H54 (cell line): ENCODE measurements at regions not wholly inside any gene's neighbourhood (a gene's known extent, or its start where the extent isn't known, plus 50 kb on each side); places are given as distances from the start of the nearest gene placed in this dataset.
"Not testable (repeated sequence)": the region's sequence is repeated elsewhere in the genome, so short reads cannot be mapped to it uniquely, and the experiment has no call there.

Source experiments
- DNase-seq: peaks from one replicate; pipeline ENCODE4 v3.0.0; 2011; ENCODE audit warnings: low spot score, mixed read lengths; ENCODE audit not compliant: insufficient read length
- FAIRE-seq: peaks from 3 replicates; lab custom pipeline; 2011; peaks lifted over from hg19 to GRCh38; lab: Jason Lieb, UNC
- POLR2A ChIP-seq: IDR thresholded peaks from 2 replicates; pipeline ENCODE4 v1.6.1; 2011; ENCODE audit warnings: low read depth, mild to moderate bottlenecking, low read length

DNA sequence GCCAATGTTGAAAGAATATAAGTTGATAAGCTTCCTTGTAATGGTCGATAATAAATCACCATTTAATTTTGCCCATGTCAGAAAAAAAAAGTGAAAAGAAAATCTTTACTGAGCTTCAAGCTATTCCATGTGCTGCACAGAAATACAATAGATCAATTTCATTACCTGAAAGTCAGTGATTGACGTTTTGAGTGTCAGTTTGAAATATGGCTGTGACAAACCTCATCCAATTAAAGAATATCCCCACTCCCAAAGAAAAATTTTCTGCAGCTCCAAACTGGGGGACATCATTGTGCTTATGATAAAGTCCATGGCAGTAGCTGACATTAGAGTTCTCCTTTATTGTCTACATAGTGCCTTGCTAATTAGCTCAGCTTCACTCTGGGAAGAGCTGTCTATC lies 184.8 kb upstream of the RPRM start:
- TF ChIP-seq POLR2A: no peak
- FAIRE-seq (no peak), DNase-seq (no peak)

DNA sequence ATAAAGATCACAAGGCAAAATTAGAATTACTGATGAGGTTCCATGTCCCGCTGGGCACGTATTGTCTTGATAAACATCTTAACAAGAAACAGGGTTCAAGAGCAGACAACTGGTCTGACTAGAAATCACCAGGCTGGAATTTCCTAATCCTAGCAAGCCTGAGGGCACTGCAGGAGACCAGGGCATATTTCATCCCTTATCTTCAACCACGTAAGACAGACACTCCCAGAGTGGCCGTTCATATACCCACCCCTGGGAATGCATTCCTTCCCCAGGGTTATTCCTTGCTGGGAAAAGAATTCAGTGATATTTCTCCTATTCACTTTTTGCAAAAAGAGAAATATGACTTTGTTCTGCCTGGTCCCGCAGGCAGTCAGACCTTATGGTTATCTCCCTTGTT lies 185.4 kb upstream of the RPRM start:
- DNase-seq, FAIRE-seq: not testable (repeated sequence)

DNA sequence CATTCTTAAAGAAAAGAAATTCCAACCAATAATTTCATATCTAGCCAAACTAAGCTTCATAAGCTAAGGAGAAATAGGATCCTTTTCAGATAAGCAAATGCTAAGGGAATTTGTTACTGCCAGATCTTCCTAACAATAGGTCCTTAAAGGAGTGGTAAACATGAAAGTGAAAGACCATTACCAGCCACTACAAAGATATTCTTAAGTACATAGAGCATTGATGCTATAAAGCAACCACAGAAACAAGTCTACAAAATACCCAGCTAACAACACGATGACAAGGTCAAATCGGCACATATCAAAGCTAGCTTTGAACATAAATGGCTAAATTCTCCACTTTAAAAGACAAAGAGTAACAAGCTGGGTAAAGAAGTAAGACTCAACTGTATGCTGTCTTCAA lies 188.9 kb upstream of the RPRM start:
- FAIRE-seq (no peak), DNase-seq (no peak)
- TF ChIP-seq POLR2A: no peak

DNA sequence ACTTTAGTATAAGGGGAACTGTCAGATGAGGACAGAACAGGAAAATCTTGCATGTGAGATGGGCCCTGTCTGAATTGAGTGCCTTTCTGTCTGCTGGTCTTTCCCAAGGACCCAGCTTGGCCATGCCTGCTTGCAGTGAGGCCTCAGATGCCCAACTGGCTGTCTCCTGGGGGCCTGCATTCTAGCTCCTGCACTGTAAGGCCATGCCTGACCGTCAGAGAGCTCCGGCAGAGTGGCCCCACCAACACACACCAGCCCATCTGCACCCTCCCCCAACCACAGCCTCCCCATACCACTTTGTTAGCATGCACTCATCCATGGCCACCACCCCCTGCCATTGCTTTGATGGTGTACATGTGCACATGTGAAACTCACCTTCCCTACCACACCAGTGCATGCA lies 190.4 kb upstream of the RPRM start:
- DNase-seq: no peak
- no peak for TF ChIP-seq POLR2A
- FAIRE-seq: no peak

DNA sequence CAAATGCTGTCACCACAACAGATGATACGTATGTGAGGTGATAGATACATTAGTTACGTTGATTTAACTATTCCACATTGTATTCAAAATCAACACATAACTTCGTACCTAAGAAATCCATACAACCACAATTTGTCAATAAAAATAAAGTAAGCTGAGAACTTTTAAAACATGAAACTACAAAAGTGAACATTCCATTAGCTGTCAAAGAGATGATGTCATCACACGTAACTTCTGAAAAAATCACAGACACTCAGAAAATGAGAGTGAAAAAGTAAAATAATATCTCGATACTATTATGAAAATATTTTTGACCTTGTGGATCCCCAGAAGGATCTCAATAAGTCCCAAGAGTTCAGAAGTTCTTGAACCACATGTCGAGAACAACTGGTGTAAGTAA lies 161.6 kb upstream of the GALNT13 start:
- DNase-seq: no peak
- no peak for TF ChIP-seq POLR2A
- FAIRE-seq: no peak

DNA sequence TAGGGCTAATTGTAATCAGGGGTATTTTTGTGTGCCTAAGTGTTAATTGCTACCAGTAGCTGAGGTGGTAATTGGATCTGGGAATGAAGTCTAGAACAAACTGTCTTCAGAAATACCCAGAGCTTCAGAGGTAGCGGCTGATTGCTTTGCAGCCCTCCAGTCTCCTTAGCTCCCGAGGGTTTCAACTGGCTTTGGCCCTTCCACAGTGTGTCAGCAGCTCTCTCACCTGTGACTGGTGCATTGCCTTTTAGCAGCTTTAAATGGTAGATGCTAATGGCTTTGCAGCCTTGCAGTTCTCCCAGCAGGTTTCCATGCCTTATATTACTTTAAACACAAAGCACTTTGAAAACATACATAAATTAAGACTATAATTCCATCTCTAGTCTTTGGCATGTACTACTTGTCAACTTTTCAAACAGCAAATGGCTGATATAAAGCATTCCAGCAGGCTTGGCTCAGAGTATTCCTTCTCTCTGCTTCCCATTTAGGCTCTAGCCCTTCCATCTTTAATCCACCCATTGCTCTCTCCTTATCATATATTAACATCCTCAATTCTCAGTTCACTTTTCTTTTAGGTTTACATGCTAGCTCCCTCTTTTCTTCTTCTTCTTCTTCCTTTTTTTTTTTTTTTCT lies 156.4 kb upstream of the GALNT13 start:
- DNase-seq (no peak), FAIRE-seq (no peak)
- TF ChIP-seq POLR2A: no peak

DNA sequence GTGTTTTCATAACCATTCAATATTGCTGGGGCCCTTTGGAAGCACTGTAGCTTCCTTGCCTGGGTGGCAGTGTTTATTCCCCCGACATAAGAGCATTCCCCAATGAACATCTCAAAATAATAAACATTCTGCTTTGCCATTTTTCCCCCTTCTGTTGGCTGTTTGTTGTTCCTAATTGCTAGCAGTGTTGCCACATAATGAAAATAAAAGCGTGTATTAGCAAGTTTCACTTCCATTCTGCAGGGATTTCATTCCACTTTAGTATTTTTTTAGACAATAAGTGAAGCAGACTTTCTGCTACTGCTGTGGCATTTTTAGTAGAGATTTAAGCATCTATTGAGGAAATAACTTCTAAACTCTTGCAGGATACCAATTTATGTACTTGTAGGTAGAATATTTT lies 154.7 kb upstream of the GALNT13 start:
- no peak for DNase-seq
- no peak for TF ChIP-seq POLR2A
- no peak for FAIRE-seq

DNA sequence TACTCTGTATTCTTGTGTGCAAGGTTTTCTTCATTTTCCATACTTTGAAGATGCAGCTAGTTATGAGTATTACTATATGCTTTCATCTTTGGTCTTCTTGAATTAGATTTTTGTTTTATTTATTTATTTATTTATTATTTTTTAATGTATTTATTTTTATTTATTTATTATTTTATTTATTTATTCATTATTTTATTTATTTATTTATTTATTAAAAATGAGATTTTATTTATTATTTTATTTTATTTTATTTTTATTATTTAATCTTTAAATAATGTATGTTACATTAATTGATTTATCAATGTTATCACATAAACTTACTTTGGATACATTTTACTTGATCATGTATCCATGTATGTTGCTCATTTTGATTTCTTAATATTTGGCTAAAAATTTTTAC lies 132.3 kb upstream of the GALNT13 start:
- DNase-seq: no peak
- no peak for TF ChIP-seq POLR2A
- no peak for FAIRE-seq

DNA sequence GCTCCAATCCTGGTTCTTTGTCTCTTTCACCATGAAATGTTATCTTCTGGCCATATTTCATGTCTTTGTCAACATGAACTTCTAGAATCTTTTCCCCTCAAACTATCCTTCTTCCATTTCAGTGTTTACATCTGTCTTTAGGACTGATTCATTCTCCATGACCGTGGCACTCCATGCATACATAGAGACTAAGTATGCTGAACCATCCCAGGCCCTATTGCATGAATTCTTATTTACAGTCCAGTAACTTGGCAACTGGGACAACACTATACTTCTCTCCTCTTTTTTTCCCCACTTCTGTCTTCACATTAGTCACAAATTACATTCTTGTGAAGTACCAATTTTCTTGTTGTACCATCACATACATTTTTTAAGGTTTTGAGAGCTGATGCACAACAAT lies 109.8 kb upstream of the GALNT13 start:
- no peak for FAIRE-seq
- no peak for TF ChIP-seq POLR2A
- DNase-seq: no peak

DNA sequence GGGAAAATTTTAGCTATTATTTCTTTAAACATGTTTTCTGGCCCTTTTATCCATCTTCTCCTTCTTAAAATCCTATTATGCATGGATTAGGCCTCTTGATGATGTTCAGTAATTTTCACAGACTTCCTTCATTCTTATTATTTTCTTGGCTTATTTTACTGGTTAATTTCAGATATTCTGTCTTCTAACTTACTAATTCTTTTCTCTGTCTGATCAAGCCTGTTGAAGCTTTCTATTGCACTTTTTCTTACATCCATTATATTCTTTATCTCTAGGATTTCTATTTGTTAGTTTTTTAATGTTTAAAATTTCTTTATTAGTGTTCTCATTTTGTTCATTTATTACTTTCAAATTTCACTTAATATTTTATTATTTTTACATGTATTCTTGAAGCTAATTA lies 105.3 kb upstream of the GALNT13 start:
- DNase-seq (no peak), FAIRE-seq (no peak)
- no peak for TF ChIP-seq POLR2A

DNA sequence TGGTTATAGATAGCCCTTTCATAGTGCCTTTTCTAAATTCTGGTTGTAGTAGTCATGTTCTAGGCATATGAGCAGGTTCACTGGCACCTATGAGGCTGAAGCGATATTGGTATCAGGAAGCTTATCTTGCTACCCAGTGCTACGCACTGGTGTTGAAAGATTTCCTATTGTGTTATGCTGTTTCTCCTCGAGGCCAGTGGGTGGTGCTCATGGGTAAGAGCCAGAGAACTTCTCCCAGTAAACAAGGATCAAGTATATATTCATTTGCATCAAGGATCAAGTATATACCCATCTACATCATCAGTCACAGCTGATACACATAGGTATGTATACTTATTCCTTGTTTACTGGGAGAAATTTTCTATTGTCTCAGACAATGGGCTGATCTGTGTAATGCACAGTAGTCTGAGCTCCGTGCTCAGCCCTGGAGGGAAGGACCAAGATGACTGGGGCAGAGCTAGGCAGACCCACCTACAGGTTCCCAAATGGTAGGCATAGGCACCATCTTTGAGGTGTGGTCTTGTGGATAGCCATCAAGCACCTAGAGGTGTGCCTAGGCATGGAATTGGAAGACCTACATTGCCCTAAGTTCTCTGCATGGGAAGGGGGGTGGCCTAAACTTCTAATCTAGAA lies 101.2 kb upstream of the GALNT13 start:
- FAIRE-seq (peak; percentile 11), DNase-seq (no peak)
- no peak for TF ChIP-seq POLR2A

DNA sequence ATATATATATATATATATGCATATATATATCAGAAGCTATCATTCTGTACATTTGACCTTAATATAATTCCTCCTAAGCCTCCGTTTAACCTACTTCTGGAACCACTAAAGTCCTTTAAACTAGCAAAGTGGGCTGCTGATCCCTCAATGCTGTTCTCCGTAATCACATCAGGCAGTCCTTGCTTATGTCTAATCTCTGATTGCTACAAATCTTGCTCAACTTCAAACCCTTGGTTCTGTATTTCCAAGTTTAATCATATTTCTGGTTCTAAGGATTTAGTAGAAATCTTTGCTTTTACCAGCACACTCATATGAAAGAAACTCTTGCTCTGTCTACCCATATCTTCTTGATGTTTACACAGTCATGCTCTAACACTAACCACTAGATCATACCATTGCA lies 91.5 kb upstream of the GALNT13 start:
- no peak for TF ChIP-seq POLR2A
- no peak for DNase-seq
- FAIRE-seq: no peak

DNA sequence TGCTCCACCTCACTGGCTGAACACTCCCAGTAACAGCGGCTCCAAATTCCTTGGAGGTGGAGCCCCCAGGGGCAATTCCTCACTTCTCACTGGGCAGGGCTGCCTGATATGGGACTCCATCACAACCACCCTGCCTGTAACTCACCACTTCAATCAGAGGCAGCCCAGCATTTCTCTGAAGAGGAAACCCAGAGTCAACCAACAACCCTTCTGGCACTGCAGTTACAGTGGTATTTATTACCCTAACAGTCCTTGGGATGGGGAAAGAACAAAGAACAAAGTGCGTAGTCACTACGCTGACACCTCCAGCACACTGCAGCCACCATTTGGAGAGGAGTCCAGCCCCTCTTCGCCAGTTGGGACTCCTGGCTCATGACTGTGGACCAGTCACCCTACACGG lies 85.7 kb upstream of the GALNT13 start:
- FAIRE-seq: no peak
- TF ChIP-seq POLR2A: no peak
- no peak for DNase-seq

DNA sequence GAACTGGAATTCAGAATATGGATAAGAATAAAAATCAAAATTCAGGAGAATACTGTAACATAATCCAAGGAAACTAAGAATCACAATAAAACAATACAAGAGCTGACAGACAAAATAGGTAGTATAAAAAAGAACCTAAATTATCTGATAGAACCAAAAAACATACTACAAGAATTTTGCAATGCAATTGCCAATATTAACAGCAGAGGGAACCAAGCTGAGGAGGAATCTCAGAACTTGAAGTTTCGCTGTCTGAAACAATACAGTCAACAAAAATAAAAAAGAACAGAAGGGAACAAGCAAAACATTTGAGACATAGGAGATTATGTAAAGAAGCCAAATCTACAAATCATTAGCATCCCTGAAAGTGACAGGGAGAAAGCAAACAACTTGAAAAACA lies 84.1 kb upstream of the GALNT13 start:
- no peak for DNase-seq
- TF ChIP-seq POLR2A: no peak
- FAIRE-seq: no peak

DNA sequence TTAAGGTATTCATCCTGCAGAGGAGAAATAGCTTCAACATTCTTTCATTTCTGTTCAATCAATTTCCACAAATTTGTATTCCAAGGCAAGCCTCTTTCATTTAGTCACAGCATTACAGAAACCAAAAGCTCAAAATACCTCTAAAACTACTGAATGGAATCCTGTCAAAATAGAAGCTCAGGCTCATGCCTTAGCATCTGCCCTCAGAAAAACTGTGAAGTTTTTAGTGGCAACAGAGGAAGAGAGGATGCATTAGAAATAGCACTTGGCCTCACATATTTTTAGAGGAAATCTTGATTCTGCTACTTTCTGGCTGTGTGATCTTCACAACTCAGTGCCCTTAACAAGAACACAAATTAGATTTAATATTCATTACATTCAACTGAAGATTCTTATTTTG lies 69.1 kb upstream of the GALNT13 start:
- no peak for DNase-seq
- no peak for TF ChIP-seq POLR2A
- FAIRE-seq: no peak
